K562 (cell line): ENCODE measurements at regions not wholly inside any gene's neighbourhood (a gene's known extent, or its start where the extent isn't known, plus 50 kb on each side); places are given as distances from the start of the nearest gene placed in this dataset.

Source experiments
- ATF7 ChIP-seq: fragments of 450-650 bp; IDR thresholded peaks from 2 replicates; pipeline ENCODE4 v1.7.1; 2014; ENCODE audit warnings: mild to moderate bottlenecking, moderate library complexity
- CBFB ChIP-seq: sonication (generic); formaldehyde crosslinking; IDR thresholded peaks from 2 replicates; pipeline ENCODE4 v1.4.0; 2020; ENCODE audit warnings: mild to moderate bottlenecking, missing genetic modification reagents
- CEBPB ChIP-seq: fragments of 450-650 bp; IDR thresholded peaks from 2 replicates; pipeline ENCODE4 v1.6.1; 2016; ENCODE audit warnings: missing genetic modification characterization, missing compliant biosample characterization
- CEBPG ChIP-seq, 3 experiments: fragments of 200-800 bp in 1 of 3; sonication (Bioruptor generic) in 1 of 3; sonication (generic) in 1 of 3; formaldehyde crosslinking in 1 of 3; IDR thresholded peaks in 2 of 3; conservative IDR thresholded peaks in 1 of 3; 2 replicates each; pipeline versions ENCODE4 v1.6.1 to v1.8.0; 2016 to 2022; ENCODE audit warnings: missing compliant biosample characterization in 2 of 3, missing genetic modification characterization in 2 of 3, mild to moderate bottlenecking in 1 of 3, missing genetic modification reagents in 1 of 3
- POLR2A ChIP-seq: fragments of 450-650 bp; conservative IDR thresholded peaks from 2 replicates; pipeline ENCODE4 v1.6.1; 2016
- POLR2AphosphoS5 ChIP-seq: IDR thresholded peaks from 2 replicates; pipeline ENCODE4 v1.6.1; 2011; ENCODE audit warnings: mild to moderate bottlenecking, low read depth, low read length, moderate library complexity; ENCODE audit not compliant: control insufficient read depth, insufficient read depth
- SMARCB1 ChIP-seq: IDR thresholded peaks from 2 replicates; pipeline ENCODE4 v1.6.1; 2011; ENCODE audit warnings: improper control_type of control experiment, low read depth; ENCODE audit not compliant: insufficient read length
- YY1 ChIP-seq, 3 experiments: IDR thresholded peaks; 2 replicates each; pipeline ENCODE4 v1.6.1; 2011; ENCODE audit warnings: low read length in 2 of 3, mild to moderate bottlenecking in 2 of 3, moderate library complexity in 2 of 3, borderline replicate concordance in 1 of 3, control low read depth in 1 of 3, low read depth in 1 of 3; ENCODE audit not compliant: insufficient read depth in 3 of 3, insufficient replicate concordance in 2 of 3, control insufficient read depth in 1 of 3, insufficient read length in 1 of 3; ENCODE audit errors: extremely low read depth in 1 of 3
- TF ChIP-seq, protein P1 (sequence below): fragments of 200-800 bp; sonication (Bioruptor generic); IDR thresholded peaks from 2 replicates; pipeline ENCODE4 v1.6.1; 2016; ENCODE audit warnings: missing genetic modification characterization, missing compliant biosample characterization
- TF ChIP-seq, protein P2 (sequence below), 3 experiments: IDR thresholded peaks in 2 of 3; conservative IDR thresholded peaks in 1 of 3; 2 replicates each; pipeline ENCODE4 v1.5.1; 2011 to 2012; ENCODE audit warnings: low read length in 3 of 3, mild to moderate bottlenecking in 3 of 3, control low read depth in 2 of 3, improper control_type of control experiment in 1 of 3, inconsistent platforms in 1 of 3, low read depth in 1 of 3, mixed read lengths in 1 of 3, moderate library complexity in 1 of 3; ENCODE audit not compliant: insufficient read depth in 2 of 3
- TF ChIP-seq, protein P3 (sequence below): fragments of 450-650 bp; formaldehyde crosslinking; IDR thresholded peaks from 2 replicates; pipeline ENCODE4 v1.4.0; 2020; ENCODE audit warnings: mild to moderate bottlenecking, moderate library complexity
- TF ChIP-seq, protein P4 (sequence below): fragments of 250-450 bp; sonication (Bioruptor Pico); IDR thresholded peaks from 2 replicates; pipeline ENCODE4 v1.5.0; 2020; ENCODE audit warnings: mild to moderate bottlenecking
- TF ChIP-seq, protein P5 (sequence below): sonication (generic); formaldehyde crosslinking; IDR thresholded peaks from 2 replicates; pipeline ENCODE4 v1.8.1; 2022; ENCODE audit warnings: missing genetic modification reagents

DNA sequence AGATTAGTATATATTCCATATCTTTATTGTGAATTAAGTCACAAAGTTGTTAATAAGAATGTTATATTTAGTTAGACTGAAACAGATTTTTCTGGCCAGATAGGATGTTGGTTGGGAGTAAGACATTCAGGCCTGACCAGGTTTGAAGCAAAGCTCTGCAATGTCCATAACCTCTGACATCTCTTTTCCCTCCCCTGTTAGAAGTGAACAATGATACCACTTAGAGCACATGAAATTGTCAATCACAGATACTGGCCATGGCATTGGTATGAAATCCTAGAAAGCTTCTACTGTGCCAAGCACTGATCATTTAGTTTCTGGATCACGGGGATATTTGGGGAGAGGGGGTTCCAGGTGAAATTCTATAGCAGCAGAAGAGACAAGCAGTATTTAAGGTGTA, 1455.1 kb upstream of the CDH9 start:
- TF ChIP-seq CEBPB (tag), result no peak
- no peak for TF ChIP-seq ATF7
- no peak for TF ChIP-seq SMARCB1
- no peak for TF ChIP-seq YY1 (IDR thresholded peaks at IDR 0.05; ENCODE audit: borderline replicate concordance in 1 of 3, control insufficient read depth in 1 of 3, extremely low read depth in 1 of 3, insufficient read depth in 3 of 3, insufficient read length in 1 of 3, insufficient replicate concordance in 2 of 3, low read depth in 1 of 3, low read length in 2 of 3)
- TF ChIP-seq, protein P1, sequence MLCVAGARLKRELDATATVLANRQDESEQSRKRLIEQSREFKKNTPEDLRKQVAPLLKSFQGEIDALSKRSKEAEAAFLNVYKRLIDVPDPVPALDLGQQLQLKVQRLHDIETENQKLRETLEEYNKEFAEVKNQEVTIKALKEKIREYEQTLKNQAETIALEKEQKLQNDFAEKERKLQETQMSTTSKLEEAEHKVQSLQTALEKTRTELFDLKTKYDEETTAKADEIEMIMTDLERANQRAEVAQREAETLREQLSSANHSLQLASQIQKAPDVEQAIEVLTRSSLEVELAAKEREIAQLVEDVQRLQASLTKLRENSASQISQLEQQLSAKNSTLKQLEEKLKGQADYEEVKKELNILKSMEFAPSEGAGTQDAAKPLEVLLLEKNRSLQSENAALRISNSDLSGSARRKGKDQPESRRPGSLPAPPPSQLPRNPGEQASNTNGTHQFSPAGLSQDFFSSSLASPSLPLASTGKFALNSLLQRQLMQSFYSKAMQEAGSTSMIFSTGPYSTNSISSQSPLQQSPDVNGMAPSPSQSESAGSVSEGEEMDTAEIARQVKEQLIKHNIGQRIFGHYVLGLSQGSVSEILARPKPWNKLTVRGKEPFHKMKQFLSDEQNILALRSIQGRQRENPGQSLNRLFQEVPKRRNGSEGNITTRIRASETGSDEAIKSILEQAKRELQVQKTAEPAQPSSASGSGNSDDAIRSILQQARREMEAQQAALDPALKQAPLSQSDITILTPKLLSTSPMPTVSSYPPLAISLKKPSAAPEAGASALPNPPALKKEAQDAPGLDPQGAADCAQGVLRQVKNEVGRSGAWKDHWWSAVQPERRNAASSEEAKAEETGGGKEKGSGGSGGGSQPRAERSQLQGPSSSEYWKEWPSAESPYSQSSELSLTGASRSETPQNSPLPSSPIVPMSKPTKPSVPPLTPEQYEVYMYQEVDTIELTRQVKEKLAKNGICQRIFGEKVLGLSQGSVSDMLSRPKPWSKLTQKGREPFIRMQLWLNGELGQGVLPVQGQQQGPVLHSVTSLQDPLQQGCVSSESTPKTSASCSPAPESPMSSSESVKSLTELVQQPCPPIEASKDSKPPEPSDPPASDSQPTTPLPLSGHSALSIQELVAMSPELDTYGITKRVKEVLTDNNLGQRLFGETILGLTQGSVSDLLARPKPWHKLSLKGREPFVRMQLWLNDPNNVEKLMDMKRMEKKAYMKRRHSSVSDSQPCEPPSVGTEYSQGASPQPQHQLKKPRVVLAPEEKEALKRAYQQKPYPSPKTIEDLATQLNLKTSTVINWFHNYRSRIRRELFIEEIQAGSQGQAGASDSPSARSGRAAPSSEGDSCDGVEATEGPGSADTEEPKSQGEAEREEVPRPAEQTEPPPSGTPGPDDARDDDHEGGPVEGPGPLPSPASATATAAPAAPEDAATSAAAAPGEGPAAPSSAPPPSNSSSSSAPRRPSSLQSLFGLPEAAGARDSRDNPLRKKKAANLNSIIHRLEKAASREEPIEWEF (CRISPR knock-in tag), result no peak
- TF ChIP-seq, protein P2, sequence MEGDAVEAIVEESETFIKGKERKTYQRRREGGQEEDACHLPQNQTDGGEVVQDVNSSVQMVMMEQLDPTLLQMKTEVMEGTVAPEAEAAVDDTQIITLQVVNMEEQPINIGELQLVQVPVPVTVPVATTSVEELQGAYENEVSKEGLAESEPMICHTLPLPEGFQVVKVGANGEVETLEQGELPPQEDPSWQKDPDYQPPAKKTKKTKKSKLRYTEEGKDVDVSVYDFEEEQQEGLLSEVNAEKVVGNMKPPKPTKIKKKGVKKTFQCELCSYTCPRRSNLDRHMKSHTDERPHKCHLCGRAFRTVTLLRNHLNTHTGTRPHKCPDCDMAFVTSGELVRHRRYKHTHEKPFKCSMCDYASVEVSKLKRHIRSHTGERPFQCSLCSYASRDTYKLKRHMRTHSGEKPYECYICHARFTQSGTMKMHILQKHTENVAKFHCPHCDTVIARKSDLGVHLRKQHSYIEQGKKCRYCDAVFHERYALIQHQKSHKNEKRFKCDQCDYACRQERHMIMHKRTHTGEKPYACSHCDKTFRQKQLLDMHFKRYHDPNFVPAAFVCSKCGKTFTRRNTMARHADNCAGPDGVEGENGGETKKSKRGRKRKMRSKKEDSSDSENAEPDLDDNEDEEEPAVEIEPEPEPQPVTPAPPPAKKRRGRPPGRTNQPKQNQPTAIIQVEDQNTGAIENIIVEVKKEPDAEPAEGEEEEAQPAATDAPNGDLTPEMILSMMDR (IDR thresholded peaks at IDR 0.05 in 2 of 3, conservative IDR thresholded peaks at IDR 0.05 in 1 of 3; ENCODE audit: insufficient read depth in 2 of 3, low read depth in 1 of 3, low read length in 3 of 3), result no peak
- TF ChIP-seq, protein P3, sequence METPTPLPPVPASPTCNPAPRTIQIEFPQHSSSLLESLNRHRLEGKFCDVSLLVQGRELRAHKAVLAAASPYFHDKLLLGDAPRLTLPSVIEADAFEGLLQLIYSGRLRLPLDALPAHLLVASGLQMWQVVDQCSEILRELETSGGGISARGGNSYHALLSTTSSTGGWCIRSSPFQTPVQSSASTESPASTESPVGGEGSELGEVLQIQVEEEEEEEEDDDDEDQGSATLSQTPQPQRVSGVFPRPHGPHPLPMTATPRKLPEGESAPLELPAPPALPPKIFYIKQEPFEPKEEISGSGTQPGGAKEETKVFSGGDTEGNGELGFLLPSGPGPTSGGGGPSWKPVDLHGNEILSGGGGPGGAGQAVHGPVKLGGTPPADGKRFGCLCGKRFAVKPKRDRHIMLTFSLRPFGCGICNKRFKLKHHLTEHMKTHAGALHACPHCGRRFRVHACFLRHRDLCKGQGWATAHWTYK (CRISPR knock-in tag), result no peak
- TF ChIP-seq CEBPG (CRISPR knock-in tag; IDR thresholded peaks at IDR 0.05), result no peak
- TF ChIP-seq CEBPG (tag; conservative IDR thresholded peaks at IDR 0.05 in 1 of 2, IDR thresholded peaks at IDR 0.05 in 1 of 2), result no peak
- no peak for TF ChIP-seq POLR2A
- TF ChIP-seq, protein P4, sequence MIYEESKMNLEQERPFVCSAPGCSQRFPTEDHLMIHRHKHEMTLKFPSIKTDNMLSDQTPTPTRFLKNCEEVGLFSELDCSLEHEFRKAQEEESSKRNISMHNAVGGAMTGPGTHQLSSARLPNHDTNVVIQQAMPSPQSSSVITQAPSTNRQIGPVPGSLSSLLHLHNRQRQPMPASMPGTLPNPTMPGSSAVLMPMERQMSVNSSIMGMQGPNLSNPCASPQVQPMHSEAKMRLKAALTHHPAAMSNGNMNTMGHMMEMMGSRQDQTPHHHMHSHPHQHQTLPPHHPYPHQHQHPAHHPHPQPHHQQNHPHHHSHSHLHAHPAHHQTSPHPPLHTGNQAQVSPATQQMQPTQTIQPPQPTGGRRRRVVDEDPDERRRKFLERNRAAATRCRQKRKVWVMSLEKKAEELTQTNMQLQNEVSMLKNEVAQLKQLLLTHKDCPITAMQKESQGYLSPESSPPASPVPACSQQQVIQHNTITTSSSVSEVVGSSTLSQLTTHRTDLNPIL (CRISPR knock-in tag), result no peak
- TF ChIP-seq POLR2AphosphoS5, result no peak
- TF ChIP-seq, protein P5, sequence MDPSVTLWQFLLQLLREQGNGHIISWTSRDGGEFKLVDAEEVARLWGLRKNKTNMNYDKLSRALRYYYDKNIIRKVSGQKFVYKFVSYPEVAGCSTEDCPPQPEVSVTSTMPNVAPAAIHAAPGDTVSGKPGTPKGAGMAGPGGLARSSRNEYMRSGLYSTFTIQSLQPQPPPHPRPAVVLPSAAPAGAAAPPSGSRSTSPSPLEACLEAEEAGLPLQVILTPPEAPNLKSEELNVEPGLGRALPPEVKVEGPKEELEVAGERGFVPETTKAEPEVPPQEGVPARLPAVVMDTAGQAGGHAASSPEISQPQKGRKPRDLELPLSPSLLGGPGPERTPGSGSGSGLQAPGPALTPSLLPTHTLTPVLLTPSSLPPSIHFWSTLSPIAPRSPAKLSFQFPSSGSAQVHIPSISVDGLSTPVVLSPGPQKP (CRISPR knock-in tag), result no peak
- TF ChIP-seq CBFB (CRISPR knock-in tag), result no peak
